ENCODE measurements at regions not wholly inside any gene's neighbourhood (a gene's known extent, or its start where the extent isn't known, plus 50 kb on each side); places are given as distances from the start of the nearest gene placed in this dataset.

DNA sequence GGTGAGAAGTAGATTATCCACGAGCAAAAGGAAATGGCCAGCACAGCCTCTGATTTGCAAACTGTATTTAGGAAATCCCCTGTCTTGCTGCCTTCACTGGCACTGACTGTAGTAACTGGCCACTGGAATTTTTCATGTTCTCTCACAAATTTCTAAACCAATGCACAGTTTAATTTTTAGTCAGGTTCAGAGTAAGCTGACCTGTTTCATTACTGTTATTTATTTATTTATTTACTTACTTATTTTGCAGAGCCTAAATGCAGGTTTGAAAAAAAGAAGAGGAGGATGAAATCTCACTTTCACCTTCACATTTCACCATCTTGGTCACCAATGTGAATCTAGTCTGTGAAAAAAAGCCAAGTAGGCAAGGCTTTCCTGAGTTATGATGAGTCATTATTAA lies 291.0 kb downstream of the PLOD2 start:
- Histone ChIP-seq H4K12ac (ENCODE audit: low read depth, low read length) (no peak overlapping the region), H2AFZ (ENCODE audit: insufficient read depth, low read length, poor library complexity) (no peak overlapping the region), H2AK5ac (ENCODE audit: low read length) (no peak overlapping the region), H3K79me2 (ENCODE audit: control insufficient read depth, insufficient read depth, low read length, poor library complexity) (no peaks in the 10 kb centered on the region), H3K14ac (ENCODE audit: low read length) (no peak overlapping the region), H3K27ac (ENCODE audit: low read depth, low read length) (no peak overlapping the region), H3K4ac (ENCODE audit: low read depth, low read length) (no peak overlapping the region), H2BK12ac (ENCODE audit: low read length) (no peak overlapping the region), H4K91ac (ENCODE audit: low read depth, low read length) (no peak overlapping the region), H4K8ac (ENCODE audit: low read depth, low read length) (no peak overlapping the region), H2BK5ac (ENCODE audit: low read depth, low read length, poor library complexity) (no peak overlapping the region), H3K27me3 (ENCODE audit: insufficient read depth, low read length) (no peaks in the 10 kb centered on the region), H3K18ac (ENCODE audit: low read length) (no peak overlapping the region), H3K9me3 (ENCODE audit: insufficient read depth, low read depth, low read length) (no peaks in the 10 kb centered on the region), H3K79me1 (ENCODE audit: low read length) (no peaks in the 10 kb centered on the region), H3K4me3 (ENCODE audit: low read depth, low read length) (no peak overlapping the region), H3K23ac (ENCODE audit: low read length) (no peak overlapping the region), H3K36me3 (ENCODE audit: control insufficient read depth in 1 of 2, insufficient read depth in 2 of 2, low read length in 2 of 2) (no peaks in the 10 kb centered on the region), H3K4me1 (ENCODE audit: control insufficient read depth in 1 of 2, insufficient read depth in 2 of 2, low read length in 2 of 2) (no peaks in the 10 kb centered on the region), H3K4me2 (ENCODE audit: low read length) (no peak overlapping the region), H2BK120ac (ENCODE audit: insufficient read depth, low read length, poor library complexity) (no peak overlapping the region), H3K9ac (ENCODE audit: low read length) (no peak overlapping the region)
- no peak for DNase-seq
- WGBS (ENCODE audit: extremely low coverage, insufficient coverage, insufficient read length) = no CpG with 5 or more reads among the region's 1 CpG

GRCh38 chr3:145882436-145882835 lies 278.5 kb downstream of the PLOD2 start:
- Histone ChIP-seq H2BK5ac (ENCODE audit: low read depth, low read length, poor library complexity) (no peak overlapping the region), H3K27me3 (ENCODE audit: insufficient read depth, low read length) (no peaks in the 10 kb centered on the region), H3K36me3 (ENCODE audit: control insufficient read depth in 1 of 2, insufficient read depth in 2 of 2, low read length in 2 of 2) (no peaks in the 10 kb centered on the region), H3K79me2 (ENCODE audit: control insufficient read depth, insufficient read depth, low read length, poor library complexity) (no peaks in the 10 kb centered on the region), H4K12ac (ENCODE audit: low read depth, low read length) (no peak overlapping the region), H3K4me1 (ENCODE audit: control insufficient read depth in 1 of 2, insufficient read depth in 2 of 2, low read length in 2 of 2) (no peaks in the 10 kb centered on the region), H3K4ac (ENCODE audit: low read depth, low read length) (no peak overlapping the region), H3K18ac (ENCODE audit: low read length) (no peak overlapping the region), H3K9ac (ENCODE audit: low read length) (no peak overlapping the region), H2AFZ (ENCODE audit: insufficient read depth, low read length, poor library complexity) (no peak overlapping the region), H3K14ac (ENCODE audit: low read length) (no peak overlapping the region), H3K79me1 (ENCODE audit: low read length) (no peaks in the 10 kb centered on the region), H2BK12ac (ENCODE audit: low read length) (no peak overlapping the region), H2BK120ac (ENCODE audit: insufficient read depth, low read length, poor library complexity) (no peak overlapping the region), H4K91ac (ENCODE audit: low read depth, low read length) (no peak overlapping the region), H3K4me3 (ENCODE audit: low read depth, low read length) (no peak overlapping the region), H4K8ac (ENCODE audit: low read depth, low read length) (no peak overlapping the region), H2AK5ac (ENCODE audit: low read length) (no peak overlapping the region), H3K4me2 (ENCODE audit: low read length) (no peak overlapping the region), H3K23ac (ENCODE audit: low read length) (no peak overlapping the region), H3K27ac (ENCODE audit: low read depth, low read length) (no peak overlapping the region), H3K9me3 (ENCODE audit: insufficient read depth, low read depth, low read length) (no peaks in the 10 kb centered on the region)
- no CpG with 5 or more reads among the region's 2 CpGs for WGBS (ENCODE audit: extremely low coverage, insufficient coverage, insufficient read length)
- no peak for DNase-seq

DNA sequence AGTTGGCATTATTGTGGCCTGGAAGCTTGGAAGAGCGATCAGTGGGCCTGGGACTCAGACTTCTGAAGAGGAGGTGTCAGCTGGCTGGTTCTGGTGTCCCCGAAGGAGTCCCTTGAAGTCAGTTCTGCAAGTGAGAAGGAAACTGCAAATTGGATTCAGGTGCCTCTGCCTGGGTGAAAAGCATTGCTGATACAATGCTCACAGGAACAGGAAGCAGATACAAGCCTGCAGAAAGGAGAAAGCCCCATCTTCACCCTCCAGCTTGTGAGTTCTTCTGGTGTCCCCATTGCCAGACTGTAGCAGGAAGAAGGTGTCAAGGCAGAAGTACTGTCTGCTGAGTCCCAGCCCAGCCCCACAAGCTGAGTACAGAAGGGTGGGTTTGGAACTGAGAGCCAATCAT lies 271.3 kb downstream of the PLOD2 start:
- no peaks in the 10 kb centered on the region for H3K79me2 ChIP-seq (ENCODE audit: control insufficient read depth, insufficient read depth, low read length, poor library complexity)
- H3K14ac ChIP-seq (ENCODE audit: low read length) = no peak overlapping the region
- H2BK12ac ChIP-seq (ENCODE audit: low read length) = no peak overlapping the region
- H3K27ac ChIP-seq (ENCODE audit: low read depth, low read length) = no peak overlapping the region
- H2BK120ac ChIP-seq (ENCODE audit: insufficient read depth, low read length, poor library complexity) = no peak overlapping the region
- H3K4me2 ChIP-seq (ENCODE audit: low read length) = no peak overlapping the region
- H4K12ac ChIP-seq (ENCODE audit: low read depth, low read length) = no peak overlapping the region
- H3K4me1 ChIP-seq (ENCODE audit: control insufficient read depth in 1 of 2, insufficient read depth in 2 of 2, low read length in 2 of 2) = no peaks in the 10 kb centered on the region
- H2BK5ac ChIP-seq (ENCODE audit: low read depth, low read length, poor library complexity) = no peak overlapping the region
- H3K18ac ChIP-seq (ENCODE audit: low read length) = no peak overlapping the region
- DNase-seq = no peak
- no peak overlapping the region for H2AFZ ChIP-seq (ENCODE audit: insufficient read depth, low read length, poor library complexity)
- no peak overlapping the region for H4K8ac ChIP-seq (ENCODE audit: low read depth, low read length)
- H3K9me3 ChIP-seq (ENCODE audit: insufficient read depth, low read depth, low read length) = no peaks in the 10 kb centered on the region
- no peaks in the 10 kb centered on the region for H3K27me3 ChIP-seq (ENCODE audit: insufficient read depth, low read length)
- no peaks in the 10 kb centered on the region for H3K36me3 ChIP-seq (ENCODE audit: control insufficient read depth in 1 of 2, insufficient read depth in 2 of 2, low read length in 2 of 2)
- H2AK5ac ChIP-seq (ENCODE audit: low read length) = no peak overlapping the region
- no peak overlapping the region for H4K91ac ChIP-seq (ENCODE audit: low read depth, low read length)
- H3K4ac ChIP-seq (ENCODE audit: low read depth, low read length) = no peak overlapping the region
- H3K79me1 ChIP-seq (ENCODE audit: low read length) = no peaks in the 10 kb centered on the region
- H3K4me3 ChIP-seq (ENCODE audit: low read depth, low read length) = no peak overlapping the region
- no peak overlapping the region for H3K9ac ChIP-seq (ENCODE audit: low read length)
- no CpG with 5 or more reads among the region's 2 CpGs for WGBS (ENCODE audit: extremely low coverage, insufficient coverage, insufficient read length)
- H3K23ac ChIP-seq (ENCODE audit: low read length) = no peak overlapping the region

- Histone ChIP-seq H3K27me3 (ENCODE audit: insufficient read depth, low read length) (no peaks in the 10 kb centered on the region), H3K18ac (ENCODE audit: low read length) (no peak overlapping the region), H3K27ac (ENCODE audit: low read depth, low read length) (no peak overlapping the region), H3K4me2 (ENCODE audit: low read length) (no peak overlapping the region), H3K79me2 (ENCODE audit: control insufficient read depth, insufficient read depth, low read length, poor library complexity) (no peaks in the 10 kb centered on the region), H4K12ac (ENCODE audit: low read depth, low read length) (no peak overlapping the region), H3K9me3 (ENCODE audit: insufficient read depth, low read depth, low read length) (no peaks in the 10 kb centered on the region), H2BK120ac (ENCODE audit: insufficient read depth, low read length, poor library complexity) (no peak overlapping the region), H4K8ac (ENCODE audit: low read depth, low read length) (no peak overlapping the region), H3K9ac (ENCODE audit: low read length) (no peak overlapping the region), H2BK12ac (ENCODE audit: low read length) (no peak overlapping the region), H2AK5ac (ENCODE audit: low read length) (no peak overlapping the region), H2AFZ (ENCODE audit: insufficient read depth, low read length, poor library complexity) (no peak overlapping the region), H3K4ac (ENCODE audit: low read depth, low read length) (no peak overlapping the region), H3K4me1 (ENCODE audit: control insufficient read depth in 1 of 2, insufficient read depth in 2 of 2, low read length in 2 of 2) (no peaks in the 10 kb centered on the region), H2BK5ac (ENCODE audit: low read depth, low read length, poor library complexity) (no peak overlapping the region), H3K4me3 (ENCODE audit: low read depth, low read length) (no peak overlapping the region), H4K91ac (ENCODE audit: low read depth, low read length) (no peak overlapping the region), H3K36me3 (ENCODE audit: control insufficient read depth in 1 of 2, insufficient read depth in 2 of 2, low read length in 2 of 2) (no peaks in the 10 kb centered on the region), H3K79me1 (ENCODE audit: low read length) (no peaks in the 10 kb centered on the region), H3K23ac (ENCODE audit: low read length) (no peak overlapping the region), H3K14ac (ENCODE audit: low read length) (no peak overlapping the region)
- no CpG with 5 or more reads among the region's 3 CpGs for WGBS (ENCODE audit: extremely low coverage, insufficient coverage, insufficient read length)
- no peak for DNase-seq
Observed at GRCh38 chr3:145892869-145893268, 268.1 kb downstream of the PLOD2 start.
